GM06990 (cell line): ENCODE measurements at regions not wholly inside any gene's neighbourhood (a gene's known extent, or its start where the extent isn't known, plus 50 kb on each side); places are given as distances from the start of the nearest gene placed in this dataset.
"Not testable (repeated sequence)": the region's sequence is repeated elsewhere in the genome, so short reads cannot be mapped to it uniquely, and the experiment has no call there.

Experiments
- DNase-seq: peaks from one replicate; pipeline ENCODE4 v3.0.0-alpha.2; 2011; ENCODE audit not compliant: insufficient read length; ENCODE audit errors: extremely low read depth
- H3K27me3 ChIP-seq: replicated peaks from 2 replicates; pipeline ENCODE4 v1.6.0; 2011; ENCODE audit warnings: low read length; ENCODE audit not compliant: control insufficient read depth, insufficient read depth
- H3K36me3 ChIP-seq: 2 replicates; pipeline ENCODE4 v1.5.1; 2011; ENCODE audit warnings: low read length; ENCODE audit not compliant: control insufficient read depth, insufficient read depth
- H3K4me3 ChIP-seq: replicated peaks from 2 replicates; pipeline ENCODE4 v1.5.1; 2011; ENCODE audit warnings: low read depth, mild to moderate bottlenecking, control low read depth, low read length
- TF ChIP-seq, protein P1 (sequence below): IDR thresholded peaks from 2 replicates; pipeline ENCODE4 v1.5.1; 2011; ENCODE audit warnings: low read length, control low read depth, mild to moderate bottlenecking, inconsistent platforms; ENCODE audit not compliant: insufficient read depth, poor library complexity, severe bottlenecking

DNA sequence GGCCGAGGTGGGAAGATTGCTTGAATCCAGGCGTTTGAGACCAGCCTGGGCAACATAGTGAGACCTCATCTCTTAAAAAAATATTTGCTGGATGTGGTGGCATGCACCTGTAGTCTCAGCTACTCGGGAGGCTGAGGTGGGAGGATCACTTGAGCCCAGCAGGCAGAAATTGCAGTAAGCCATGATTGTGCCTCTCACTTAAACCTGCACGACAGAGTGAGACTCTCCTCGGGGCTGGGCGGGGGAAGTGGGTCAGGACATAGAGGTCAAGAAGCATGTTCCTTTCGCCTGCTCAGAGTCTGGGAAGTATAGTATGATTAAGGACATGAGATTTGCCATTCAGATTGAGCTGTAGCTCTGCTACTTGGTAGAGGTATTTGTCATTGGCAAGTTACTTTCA is 52.3 kb downstream of the SEPTIN7 start:
- H3K36me3 ChIP-seq, DNase-seq, H3K4me3 ChIP-seq, H3K27me3 ChIP-seq: not testable (repeated sequence)

DNA sequence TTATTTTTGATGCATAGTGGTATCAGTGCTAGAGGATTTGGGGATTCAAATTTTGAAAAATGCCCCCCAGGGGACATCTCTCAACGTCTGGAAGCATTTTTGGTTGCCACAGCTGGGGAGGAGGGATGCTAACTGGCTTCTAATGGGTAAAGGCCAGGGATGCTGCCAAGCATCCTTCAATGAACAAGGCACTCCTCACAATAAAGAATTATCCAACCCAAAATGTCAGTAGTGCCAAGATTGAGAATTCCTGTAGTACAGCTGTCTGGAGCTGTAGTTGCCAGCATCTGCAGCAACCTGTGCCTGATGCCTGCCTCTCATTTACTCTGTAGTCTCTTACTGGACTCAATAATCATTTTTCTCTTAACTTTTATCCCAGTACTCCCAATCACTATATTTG is 53.5 kb downstream of the SEPTIN7 start:
- no peak overlapping the region for H3K4me3 ChIP-seq
- DNase-seq: no peak
- H3K36me3 ChIP-seq: no peaks in the 10 kb centered on the region; the same call in none of the 2 replicates
- TF ChIP-seq, protein P1, sequence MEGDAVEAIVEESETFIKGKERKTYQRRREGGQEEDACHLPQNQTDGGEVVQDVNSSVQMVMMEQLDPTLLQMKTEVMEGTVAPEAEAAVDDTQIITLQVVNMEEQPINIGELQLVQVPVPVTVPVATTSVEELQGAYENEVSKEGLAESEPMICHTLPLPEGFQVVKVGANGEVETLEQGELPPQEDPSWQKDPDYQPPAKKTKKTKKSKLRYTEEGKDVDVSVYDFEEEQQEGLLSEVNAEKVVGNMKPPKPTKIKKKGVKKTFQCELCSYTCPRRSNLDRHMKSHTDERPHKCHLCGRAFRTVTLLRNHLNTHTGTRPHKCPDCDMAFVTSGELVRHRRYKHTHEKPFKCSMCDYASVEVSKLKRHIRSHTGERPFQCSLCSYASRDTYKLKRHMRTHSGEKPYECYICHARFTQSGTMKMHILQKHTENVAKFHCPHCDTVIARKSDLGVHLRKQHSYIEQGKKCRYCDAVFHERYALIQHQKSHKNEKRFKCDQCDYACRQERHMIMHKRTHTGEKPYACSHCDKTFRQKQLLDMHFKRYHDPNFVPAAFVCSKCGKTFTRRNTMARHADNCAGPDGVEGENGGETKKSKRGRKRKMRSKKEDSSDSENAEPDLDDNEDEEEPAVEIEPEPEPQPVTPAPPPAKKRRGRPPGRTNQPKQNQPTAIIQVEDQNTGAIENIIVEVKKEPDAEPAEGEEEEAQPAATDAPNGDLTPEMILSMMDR: no peak
- H3K27me3 ChIP-seq: no peaks in the 10 kb centered on the region

DNA sequence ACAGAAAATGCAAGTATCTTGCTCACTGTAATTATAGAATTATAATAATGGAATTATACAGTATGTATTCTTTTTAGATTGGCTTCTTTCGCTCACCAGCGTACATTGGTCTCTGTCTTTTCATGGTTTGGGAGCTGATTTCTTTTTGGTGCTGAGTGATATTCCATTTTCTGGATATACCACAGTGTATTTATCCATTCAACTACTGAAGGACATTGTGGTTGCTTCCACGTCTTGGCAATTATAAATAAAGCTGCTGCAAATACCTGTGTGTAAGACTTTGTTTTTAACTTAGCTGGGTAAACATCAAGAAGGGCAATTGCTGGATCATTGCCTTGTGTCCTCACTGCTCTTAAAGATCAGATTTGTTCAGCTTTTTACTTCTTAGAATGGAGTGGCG is 55.3 kb downstream of the SEPTIN7 start:
- no peaks in the 10 kb centered on the region; the same call in none of the 2 replicates for H3K36me3 ChIP-seq
- TF ChIP-seq, protein P1: no peak

DNA sequence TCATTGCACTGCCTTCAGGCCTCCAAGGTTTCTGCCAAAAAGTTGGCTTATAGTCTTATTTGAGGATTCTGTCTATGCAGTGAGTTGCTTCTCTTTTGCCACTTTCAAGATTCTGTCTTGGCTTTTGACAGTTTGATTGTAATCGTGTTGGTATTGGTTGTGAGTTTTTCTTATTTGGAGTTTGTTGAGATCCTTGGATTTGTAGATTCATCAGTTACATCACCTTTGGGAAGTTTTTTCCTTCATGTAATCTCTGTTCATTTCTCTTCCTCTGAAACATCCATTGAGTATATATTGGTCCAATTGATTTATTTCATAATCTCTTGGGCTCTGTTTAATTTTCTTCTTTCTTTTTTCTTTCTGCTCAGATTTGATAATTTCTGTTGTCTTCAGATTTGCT is 59.8 kb downstream of the SEPTIN7 start:
- no peak overlapping the region for H3K4me3 ChIP-seq
- DNase-seq: no peak
- TF ChIP-seq, protein P1: no peak
- H3K36me3 ChIP-seq: no peaks in the 10 kb centered on the region; the same call in 1 of the 2 replicates
- H3K27me3 ChIP-seq: no peaks in the 10 kb centered on the region

More for the DNA sequence above, 55.3 kb downstream of the SEPTIN7 start:
- no peaks in the 10 kb centered on the region for H3K27me3 ChIP-seq
- DNase-seq: no peak
- H3K4me3 ChIP-seq: no peak overlapping the region

DNA sequence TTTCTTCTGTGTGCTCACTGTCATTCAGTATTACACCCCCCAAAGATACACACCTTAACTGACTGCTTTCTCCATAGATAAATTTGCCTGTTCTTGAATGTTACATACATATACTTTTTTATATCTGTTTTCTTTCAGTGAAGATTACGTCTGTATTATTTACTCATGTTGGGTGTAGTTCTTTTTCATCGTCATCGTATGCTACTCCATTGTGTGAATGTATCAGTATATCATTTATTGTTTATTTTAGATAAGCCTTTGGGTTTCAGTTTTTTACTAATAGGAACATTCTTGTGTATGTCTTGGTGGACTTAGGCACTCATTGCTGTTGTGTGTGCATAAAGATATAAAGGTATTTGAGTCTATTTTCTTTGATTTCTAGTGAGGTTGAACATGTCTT is 64.4 kb downstream of the SEPTIN7 start:
- Histone ChIP-seq H3K36me3 (peaks cover 3% of the 10 kb centered on the region), H3K4me3 (no peak overlapping the region), H3K27me3 (no peaks in the 10 kb centered on the region)
- DNase-seq: no peak
- TF ChIP-seq, protein P1: no peak

DNA sequence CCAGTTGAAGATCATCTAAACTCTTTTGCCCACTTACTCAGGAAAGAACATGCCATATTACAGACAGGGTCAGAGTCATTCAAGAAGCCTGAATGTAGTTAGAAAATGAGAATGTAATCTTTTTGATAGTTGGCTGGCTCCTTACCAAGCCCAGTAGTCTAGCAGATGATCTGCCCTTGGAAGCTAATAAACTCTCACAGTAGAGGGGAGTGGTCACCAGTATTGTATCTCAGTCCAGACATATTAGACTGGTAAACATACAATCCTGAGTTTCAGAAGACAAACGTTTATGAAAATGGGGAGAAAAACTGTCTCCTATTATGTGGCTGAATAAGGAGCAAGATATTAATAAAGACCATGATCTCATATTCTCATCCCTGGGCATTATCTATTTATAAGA is 65.3 kb downstream of the SEPTIN7 start:
- no peaks in the 10 kb centered on the region for H3K27me3 ChIP-seq
- no peak overlapping the region for H3K4me3 ChIP-seq
- no peak for DNase-seq
- peaks cover 3% of the 10 kb centered on the region for H3K36me3 ChIP-seq
- TF ChIP-seq, protein P1: no peak

DNA sequence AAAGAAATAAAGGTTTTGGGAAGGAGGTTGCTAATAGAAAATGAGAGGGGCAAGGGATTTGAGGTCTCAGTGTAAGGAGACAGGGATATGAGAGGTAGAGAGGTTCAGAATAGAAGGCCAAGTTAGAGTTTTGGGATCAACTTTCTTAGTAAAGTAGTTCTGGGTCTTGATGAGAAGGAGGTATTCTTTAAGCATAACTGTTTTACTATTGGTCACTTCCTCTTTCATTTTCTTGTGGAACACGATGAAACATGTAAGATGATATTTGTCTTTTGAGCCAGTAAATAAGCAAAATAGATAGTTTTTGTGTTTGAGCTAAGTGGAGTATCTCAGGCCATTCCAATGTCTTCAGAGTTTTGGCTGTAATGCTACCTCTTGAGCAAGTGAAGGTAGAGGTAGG is 68.3 kb downstream of the SEPTIN7 start:
- not testable (repeated sequence) for H3K27me3 ChIP-seq

More for the DNA sequence above, 68.3 kb downstream of the SEPTIN7 start:
- not testable (repeated sequence) for H3K4me3 ChIP-seq, DNase-seq, H3K36me3 ChIP-seq
